Body of pancreas (tissue), 4 donors: ENCODE measurements at regions not wholly inside any gene's neighbourhood (a gene's known extent, or its start where the extent isn't known, plus 50 kb on each side); places are given as distances from the start of the nearest gene placed in this dataset.

Experiments
- ATAC-seq: fragments of 150-250 bp; one replicate; pipeline ENCODE4 v1.9.1; 2016
- DNase-seq, 4 donors: peaks; one replicate each; pipeline ENCODE4 v3.0.0-alpha.2; 2019
- H3K27ac ChIP-seq, 4 donors: fragments of 200-600 bp; sonication (generic); 1 replicate in 3 of 4; 2 replicates in 1 of 4; pipeline versions ENCODE4 v1.5.1 to v1.6.1; 2016 to 2019; ENCODE audit warnings: mild to moderate bottlenecking in 1 of 4, mixed read lengths in 1 of 4, moderate library complexity in 1 of 4
- H3K27me3 ChIP-seq, 2 donors: fragments of 200-600 bp; sonication (generic); one replicate each; pipeline ENCODE4 v1.6.0; 2016; ENCODE audit warnings: mild to moderate bottlenecking in 1 of 2
- H3K36me3 ChIP-seq, 2 donors: fragments of 200-600 bp; sonication (generic); replicated peaks in 1 of 2; 2 replicates each; pipeline ENCODE4 v1.5.1; 2016; ENCODE audit warnings: low read depth in 2 of 2; ENCODE audit not compliant: insufficient read depth in 1 of 2
- H3K4me1 ChIP-seq: fragments of 200-600 bp; sonication (generic); one replicate; pipeline ENCODE4 v1.6.0; 2016
- H3K4me3 ChIP-seq, 2 donors: fragments of 200-600 bp; sonication (generic); 1 replicate in 1 of 2; 2 replicates in 1 of 2; pipeline ENCODE4 v1.5.1; 2016 to 2019
- H3K9me3 ChIP-seq, 3 donors: fragments of 200-600 bp; sonication (generic); 1 replicate in 2 of 3; 2 replicates in 1 of 3; pipeline ENCODE4 v1.5.1; 2016
- CTCF ChIP-seq, 7 experiments: fragments of 450-650 bp in 4 of 7; fragments of 200-600 bp in 3 of 7; sonication (generic) in 3 of 7; IDR thresholded peaks; one replicate each; pipeline ENCODE4 v1.5.1; 2016 to 2019; ENCODE audit warnings: antibody characterized with exemption in 7 of 7
- POLR2A ChIP-seq, 3 donors: fragments of 450-650 bp; IDR thresholded peaks; one replicate each; pipeline ENCODE4 v1.6.1; 2016; ENCODE audit warnings: antibody characterized with exemption in 3 of 3, mild to moderate bottlenecking in 2 of 3
- whole genome bisulfite sequencing, 2 donors: methylation state at CpG; one replicate each; pipeline ENCODE4 v1.1.5; 2017; 5-methylcytosine and 5-hydroxymethylcytosine counted together
- intact Hi-C: fragments of 100-400 bp; cut with DNase I; formaldehyde crosslinking; loops from one replicate; pipeline ENCODE4 v1.15.1; 2023

GRCh38 chr17:71934520-71934919, 186.3 kb upstream of the SOX9 start:
- TF ChIP-seq POLR2A (IDR thresholded peaks at IDR 0.05) (no peak), CTCF (IDR thresholded peaks at IDR 0.05) (no peak)
- DNase-seq (no peak), ATAC-seq (no peak)
- Histone ChIP-seq H3K27ac (no peak overlapping the region), H3K36me3 (no peaks in the 10 kb centered on the region), H3K9me3 (no peaks in the 10 kb centered on the region), H3K27me3 (no peaks in the 10 kb centered on the region), H3K4me3 (no peak overlapping the region), H3K4me1 (no peaks in the 10 kb centered on the region)
- WGBS, 2 donors: 80 to 83% methylated on average over 2 of the region's 2 CpGs
- intact Hi-C loops: no loop called here

GRCh38 chr17:71935341-71935740, 185.5 kb upstream of the SOX9 start:
- Histone ChIP-seq H3K27ac (no peak overlapping the region), H3K4me1 (no peaks in the 10 kb centered on the region), H3K9me3 (no peaks in the 10 kb centered on the region), H3K27me3 (no peaks in the 10 kb centered on the region), H3K4me3 (no peak overlapping the region), H3K36me3 (no peaks in the 10 kb centered on the region)
- WGBS, 2 donors: 85 to 88% methylated on average over 2 of the region's 2 CpGs
- ATAC-seq (no peak), DNase-seq (no peak)
- TF ChIP-seq CTCF (IDR thresholded peaks at IDR 0.05) (no peak), POLR2A (IDR thresholded peaks at IDR 0.05) (no peak)
- intact Hi-C loops: no loop called here

- no peak overlapping the region for H3K27ac ChIP-seq
- ATAC-seq: no peak
- intact Hi-C loops: no loop called here
- TF ChIP-seq CTCF (IDR thresholded peaks at IDR 0.05): no peak
- TF ChIP-seq POLR2A (IDR thresholded peaks at IDR 0.05): no peak
- H3K9me3 ChIP-seq: no peaks in the 10 kb centered on the region
- no peak overlapping the region for H3K4me3 ChIP-seq
- H3K4me1 ChIP-seq: no peaks in the 10 kb centered on the region
- DNase-seq: no peak
- H3K27me3 ChIP-seq: no peaks in the 10 kb centered on the region
- 89 to 93% methylated on average over 2 of the region's 2 CpGs for WGBS, 2 donors
- H3K36me3 ChIP-seq: no peaks in the 10 kb centered on the region
Observed at GRCh38 chr17:71936977-71937376, 183.8 kb upstream of the SOX9 start.

- H3K27ac ChIP-seq: no peak overlapping the region
- 75 to 88% methylated on average over 2 of the region's 2 CpGs for WGBS, 2 donors
Observed at GRCh38 chr17:71937914-71938313, 182.9 kb upstream of the SOX9 start.

More at GRCh38 chr17:71937914-71938313, 182.9 kb upstream of the SOX9 start:
- intact Hi-C loops: no loop called here
- Histone ChIP-seq H3K4me1 (no peaks in the 10 kb centered on the region), H3K27me3 (no peaks in the 10 kb centered on the region), H3K4me3 (no peak overlapping the region), H3K36me3 (no peaks in the 10 kb centered on the region), H3K9me3 (no peaks in the 10 kb centered on the region)
- DNase-seq (no peak), ATAC-seq (no peak)
- TF ChIP-seq POLR2A (IDR thresholded peaks at IDR 0.05) (no peak), CTCF (IDR thresholded peaks at IDR 0.05) (no peak)
